ENCODE measurements at regions not wholly inside any gene's neighbourhood (a gene's known extent, or its start where the extent isn't known, plus 50 kb on each side); places are given as distances from the start of the nearest gene placed in this dataset.
A peak's percentile ranks its signal among the peaks of the same experiment; 100 is the strongest.

DNA sequence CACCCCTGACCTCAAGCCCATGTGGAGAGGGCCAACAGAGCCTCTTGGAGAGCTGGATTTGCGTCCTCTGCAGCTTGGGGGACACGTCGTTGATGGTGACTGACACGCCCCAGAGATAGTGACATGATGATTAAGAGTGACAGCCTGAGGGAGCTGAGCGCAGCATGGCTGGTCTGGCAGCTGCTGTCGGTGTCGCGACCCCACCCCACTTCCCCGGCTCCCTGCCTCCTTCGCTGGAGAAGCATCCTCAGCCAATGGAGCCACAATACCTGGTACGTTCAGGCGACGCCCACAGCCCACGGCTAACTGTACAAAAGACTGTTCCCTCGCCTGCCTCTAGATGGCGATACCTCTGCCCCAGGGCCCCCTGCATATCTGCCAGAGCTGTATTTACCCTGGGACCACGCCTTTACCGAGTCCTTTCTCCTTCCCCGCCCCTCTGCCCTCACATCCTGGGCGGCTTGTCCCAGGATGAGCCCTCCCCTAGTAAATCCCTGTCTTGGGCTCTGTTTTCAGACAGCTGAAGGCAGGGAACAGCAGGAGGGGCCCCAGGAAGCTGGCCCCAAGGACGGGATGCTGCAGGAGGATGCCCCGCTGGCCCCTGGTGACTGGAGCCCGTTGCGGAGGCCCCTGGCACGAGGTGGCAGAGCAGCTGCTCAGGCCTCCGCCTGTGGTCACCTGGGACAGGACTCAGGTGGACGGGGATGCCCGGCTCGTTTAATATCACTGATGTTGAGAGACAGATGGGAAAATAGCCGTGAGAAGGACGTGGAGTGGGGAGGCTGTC is 90.6 kb downstream of the RPS6KA4 start:
- in situ Hi-C loops (cut with HindIII; ENCODE audit: low pct_unique_long_range_greater_than_20kb, low sequenced_read_pairs) (no loop called here), intact Hi-C loops (cut with micrococcal nuclease; ENCODE audit: unreplicated experiment) (loop anchor here (2.0 kb wide), 1 partner anchor 203 kb away; no protein-coding TSS in a partner anchor)
- ATAC-seq: peak; percentile 90

DNA sequence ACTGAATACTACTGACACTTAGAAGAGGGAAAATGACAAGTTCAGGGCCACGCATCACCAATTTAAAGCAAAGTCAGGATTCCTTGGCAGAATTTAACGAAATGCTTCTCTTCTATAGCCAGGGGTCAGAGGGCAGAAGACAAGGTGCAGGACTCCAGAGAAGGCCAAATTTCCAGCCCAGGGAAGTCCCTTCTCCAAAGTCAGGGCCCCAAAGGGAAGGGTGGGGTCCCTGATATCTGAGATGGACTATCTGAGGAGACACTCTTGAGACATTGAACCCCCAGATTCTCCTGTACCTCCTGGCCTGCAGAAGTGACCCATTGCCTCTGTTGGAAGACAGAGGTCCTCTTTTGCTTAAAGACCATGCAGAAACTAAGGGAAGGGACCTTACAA is 91.2 kb downstream of the RPS6KA4 start:
- H3K9me3 ChIP-seq (ENCODE audit: control insufficient read depth, insufficient read depth, low read depth, low read length): no peaks in the 10 kb centered on the region
- no peak overlapping the region for H3K27ac ChIP-seq (ENCODE audit: low read length)
- H3K4me1 ChIP-seq (ENCODE audit: control insufficient read depth, insufficient read depth, low read length): peaks cover 15% of the 10 kb centered on the region
- peaks cover 6% of the 10 kb centered on the region; the same call in 1 of the 2 replicates for H3K27me3 ChIP-seq (ENCODE audit: control insufficient read depth, insufficient read depth, low read length)
- intact Hi-C loops (cut with micrococcal nuclease; ENCODE audit: unreplicated experiment): no loop called here
- no peak overlapping the region for H3K4me3 ChIP-seq (ENCODE audit: low read depth in 2 of 2, low read length in 2 of 2)
- DNase-seq (ENCODE audit: low read depth, low spot score) (no peak), ATAC-seq (no peak)
- BruUV-seq (replicated peaks): no TSS peak
- no peaks in the 10 kb centered on the region for H3K36me3 ChIP-seq (ENCODE audit: control insufficient read depth, insufficient read depth, low read length)
- in situ Hi-C loops (cut with HindIII; ENCODE audit: low pct_unique_long_range_greater_than_20kb, low sequenced_read_pairs): no loop called here
- ChIA-PET POLR2A (no interaction called here), CTCF (interaction anchor here (0.6 to 2.1 kb wide), 8 partner anchors 9 to 202 kb away, joined by 3 to 18 read pairs (median 7); no protein-coding TSS in a partner anchor)
- TF ChIP-seq POLR2AphosphoS5 (IDR thresholded peaks at IDR 0.05; ENCODE audit: low read depth, low read length) (no peak), SIN3A (IDR thresholded peaks at IDR 0.05; ENCODE audit: borderline replicate concordance, insufficient read depth, low read depth, low read length) (no peak), TCF7L2 (IDR thresholded peaks at IDR 0.05; ENCODE audit: low read depth, low read length) (no peak), CTCF (IDR thresholded peaks at IDR 0.05) (no peak)
- TF ChIP-seq, protein P1, sequence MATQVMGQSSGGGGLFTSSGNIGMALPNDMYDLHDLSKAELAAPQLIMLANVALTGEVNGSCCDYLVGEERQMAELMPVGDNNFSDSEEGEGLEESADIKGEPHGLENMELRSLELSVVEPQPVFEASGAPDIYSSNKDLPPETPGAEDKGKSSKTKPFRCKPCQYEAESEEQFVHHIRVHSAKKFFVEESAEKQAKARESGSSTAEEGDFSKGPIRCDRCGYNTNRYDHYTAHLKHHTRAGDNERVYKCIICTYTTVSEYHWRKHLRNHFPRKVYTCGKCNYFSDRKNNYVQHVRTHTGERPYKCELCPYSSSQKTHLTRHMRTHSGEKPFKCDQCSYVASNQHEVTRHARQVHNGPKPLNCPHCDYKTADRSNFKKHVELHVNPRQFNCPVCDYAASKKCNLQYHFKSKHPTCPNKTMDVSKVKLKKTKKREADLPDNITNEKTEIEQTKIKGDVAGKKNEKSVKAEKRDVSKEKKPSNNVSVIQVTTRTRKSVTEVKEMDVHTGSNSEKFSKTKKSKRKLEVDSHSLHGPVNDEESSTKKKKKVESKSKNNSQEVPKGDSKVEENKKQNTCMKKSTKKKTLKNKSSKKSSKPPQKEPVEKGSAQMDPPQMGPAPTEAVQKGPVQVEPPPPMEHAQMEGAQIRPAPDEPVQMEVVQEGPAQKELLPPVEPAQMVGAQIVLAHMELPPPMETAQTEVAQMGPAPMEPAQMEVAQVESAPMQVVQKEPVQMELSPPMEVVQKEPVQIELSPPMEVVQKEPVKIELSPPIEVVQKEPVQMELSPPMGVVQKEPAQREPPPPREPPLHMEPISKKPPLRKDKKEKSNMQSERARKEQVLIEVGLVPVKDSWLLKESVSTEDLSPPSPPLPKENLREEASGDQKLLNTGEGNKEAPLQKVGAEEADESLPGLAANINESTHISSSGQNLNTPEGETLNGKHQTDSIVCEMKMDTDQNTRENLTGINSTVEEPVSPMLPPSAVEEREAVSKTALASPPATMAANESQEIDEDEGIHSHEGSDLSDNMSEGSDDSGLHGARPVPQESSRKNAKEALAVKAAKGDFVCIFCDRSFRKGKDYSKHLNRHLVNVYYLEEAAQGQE (IDR thresholded peaks at IDR 0.05; ENCODE audit: insufficient read depth in 1 of 2, low read depth in 2 of 2, low read length in 1 of 2): no peak

More for the DNA sequence above, 90.6 kb downstream of the RPS6KA4 start:
- ChIA-PET POLR2A (no interaction called here), CTCF (interaction anchor here (0.6 to 2.1 kb wide), 17 partner anchors 10 to 469 kb away, joined by 3 to 18 read pairs (median 4); no protein-coding TSS in a partner anchor)
- no peaks in the 10 kb centered on the region for H3K9me3 ChIP-seq (ENCODE audit: control insufficient read depth, insufficient read depth, low read depth, low read length)
- no peak overlapping the region for H3K27ac ChIP-seq (ENCODE audit: low read length)
- no peak for TF ChIP-seq POLR2AphosphoS5 (IDR thresholded peaks at IDR 0.05; ENCODE audit: low read depth, low read length)
- TF ChIP-seq CTCF (IDR thresholded peaks at IDR 0.05): peak; percentile 88
- peak; percentile 60 for DNase-seq (ENCODE audit: low read depth, low spot score)
- H3K27me3 ChIP-seq (ENCODE audit: control insufficient read depth, insufficient read depth, low read length): peaks cover 6% of the 10 kb centered on the region; the same call in 1 of the 2 replicates
- H3K36me3 ChIP-seq (ENCODE audit: control insufficient read depth, insufficient read depth, low read length): no peaks in the 10 kb centered on the region
- H3K4me3 ChIP-seq (ENCODE audit: low read depth in 2 of 2, low read length in 2 of 2): peak overlapping the region; percentile 30 to 56
- peaks cover 15% of the 10 kb centered on the region for H3K4me1 ChIP-seq (ENCODE audit: control insufficient read depth, insufficient read depth, low read length)
- BruUV-seq (replicated peaks): no TSS peak
